Mesenchymal stem cell (in vitro differentiated cells and primary cell): ENCODE measurements at regions not wholly inside any gene's neighbourhood (a gene's known extent, or its start where the extent isn't known, plus 50 kb on each side); places are given as distances from the start of the nearest gene placed in this dataset.

Experiments
- DNase-seq: peaks from one replicate; pipeline ENCODE4 v3.0.0-alpha.2; 2013
- H2AFZ ChIP-seq: one replicate; pipeline ENCODE4 v1.6.1; 2013; ENCODE audit warnings: low read depth, mild to moderate bottlenecking, control low read depth, inconsistent platforms, low read length, moderate library complexity
- H2AK5ac ChIP-seq: 2 replicates; pipeline ENCODE4 v1.6.1; 2013; ENCODE audit warnings: low read length, moderate library complexity, mild to moderate bottlenecking, inconsistent platforms; ENCODE audit not compliant: severe bottlenecking
- H2BK120ac ChIP-seq: one replicate; pipeline ENCODE4 v1.6.1; 2013; ENCODE audit warnings: low read depth, mild to moderate bottlenecking, inconsistent platforms, low read length, moderate library complexity
- H2BK12ac ChIP-seq, 2 experiments: one replicate each; pipeline ENCODE4 v1.6.1; 2013; ENCODE audit warnings: inconsistent platforms in 2 of 2, low read length in 2 of 2, mild to moderate bottlenecking in 2 of 2, moderate library complexity in 2 of 2, control low read depth in 1 of 2
- H2BK15ac ChIP-seq: one replicate; pipeline ENCODE4 v1.6.1; 2013; ENCODE audit warnings: mild to moderate bottlenecking, low read depth, inconsistent platforms; ENCODE audit not compliant: poor library complexity, severe bottlenecking
- H2BK5ac ChIP-seq: 2 replicates; pipeline ENCODE4 v1.6.1; 2013; ENCODE audit warnings: low read depth, mild to moderate bottlenecking, low read length, control low read depth, inconsistent platforms; ENCODE audit not compliant: poor library complexity, severe bottlenecking
- H3K14ac ChIP-seq, 2 experiments: one replicate each; pipeline ENCODE4 v1.6.1; 2013; ENCODE audit warnings: inconsistent platforms in 2 of 2, low read length in 2 of 2, control low read depth in 1 of 2, mild to moderate bottlenecking in 1 of 2, moderate library complexity in 1 of 2
- H3K18ac ChIP-seq, 2 experiments: one replicate each; pipeline ENCODE4 v1.6.1; 2013; ENCODE audit warnings: inconsistent platforms in 2 of 2, low read length in 2 of 2, control low read depth in 1 of 2, low read depth in 1 of 2, mild to moderate bottlenecking in 1 of 2
- H3K23ac ChIP-seq, 2 experiments: one replicate each; pipeline ENCODE4 v1.6.1; 2013; ENCODE audit warnings: inconsistent platforms in 2 of 2, low read length in 2 of 2, mild to moderate bottlenecking in 2 of 2, moderate library complexity in 2 of 2, control low read depth in 1 of 2
- H3K27ac ChIP-seq: 2 replicates; pipeline ENCODE4 v1.5.1; 2013; ENCODE audit warnings: mild to moderate bottlenecking, moderate library complexity, low read length, control low read depth, inconsistent platforms; ENCODE audit not compliant: poor library complexity, severe bottlenecking
- H3K27me3 ChIP-seq, 2 experiments: 2 replicates each; pipeline versions ENCODE4 v1.6.1 to v1.7.0; 2013; ENCODE audit warnings: low read length in 2 of 2, mild to moderate bottlenecking in 2 of 2, moderate library complexity in 2 of 2, control low read depth in 1 of 2, inconsistent platforms in 1 of 2; ENCODE audit not compliant: control insufficient read depth in 1 of 2, insufficient read depth in 1 of 2
- H3K36me3 ChIP-seq, 2 experiments: 2 replicates each; pipeline versions ENCODE4 v1.6.1 to v1.7.0; 2013; ENCODE audit warnings: low read length in 2 of 2, control low read depth in 1 of 2, inconsistent platforms in 1 of 2, low read depth in 1 of 2, mild to moderate bottlenecking in 1 of 2; ENCODE audit not compliant: insufficient read depth in 2 of 2, control insufficient read depth in 1 of 2
- H3K4ac ChIP-seq, 2 experiments: one replicate each; pipeline ENCODE4 v1.6.1; 2013; ENCODE audit warnings: inconsistent platforms in 2 of 2, low read length in 2 of 2, mild to moderate bottlenecking in 2 of 2, moderate library complexity in 2 of 2, control low read depth in 1 of 2, low read depth in 1 of 2
- H3K4me1 ChIP-seq: 2 replicates; pipeline ENCODE4 v1.6.1; 2013; ENCODE audit warnings: low read depth, low read length, control low read depth; ENCODE audit not compliant: control insufficient read depth, insufficient read depth
- H3K4me2 ChIP-seq: 2 replicates; pipeline ENCODE4 v1.6.1; 2013; ENCODE audit warnings: low read length, mild to moderate bottlenecking, inconsistent platforms; ENCODE audit not compliant: poor library complexity, severe bottlenecking
- H3K4me3 ChIP-seq, 2 experiments: 2 replicates each; pipeline versions ENCODE4 v1.5.1 to v1.7.0; 2013; ENCODE audit warnings: low read length in 2 of 2, mild to moderate bottlenecking in 2 of 2, control low read depth in 1 of 2, low read depth in 1 of 2; ENCODE audit not compliant: insufficient read depth in 1 of 2
- H3K79me1 ChIP-seq: replicated peaks from 2 replicates; pipeline ENCODE4 v1.6.1; 2013; ENCODE audit warnings: mild to moderate bottlenecking, control low read depth, low read length, inconsistent platforms; ENCODE audit not compliant: poor library complexity, severe bottlenecking
- H3K9ac ChIP-seq: 2 replicates; pipeline ENCODE4 v1.7.0; 2013; ENCODE audit warnings: mild to moderate bottlenecking, low read length, moderate library complexity
- H3K9me3 ChIP-seq: 2 replicates; pipeline ENCODE4 v1.7.0; 2013; ENCODE audit warnings: mild to moderate bottlenecking, low read length; ENCODE audit not compliant: control insufficient read depth
- H4K8ac ChIP-seq: one replicate; pipeline ENCODE4 v1.6.1; 2013; ENCODE audit warnings: inconsistent platforms, mild to moderate bottlenecking, low read length, moderate library complexity
- H4K91ac ChIP-seq: one replicate; pipeline ENCODE4 v1.6.1; 2013; ENCODE audit warnings: mild to moderate bottlenecking, low read length, inconsistent platforms
- WGBS: methylation state at CpG from one replicate; pipeline ENCODE4 v1.1.7; 2013; ENCODE audit warnings: mixed read lengths; 5-methylcytosine and 5-hydroxymethylcytosine counted together

DNA sequence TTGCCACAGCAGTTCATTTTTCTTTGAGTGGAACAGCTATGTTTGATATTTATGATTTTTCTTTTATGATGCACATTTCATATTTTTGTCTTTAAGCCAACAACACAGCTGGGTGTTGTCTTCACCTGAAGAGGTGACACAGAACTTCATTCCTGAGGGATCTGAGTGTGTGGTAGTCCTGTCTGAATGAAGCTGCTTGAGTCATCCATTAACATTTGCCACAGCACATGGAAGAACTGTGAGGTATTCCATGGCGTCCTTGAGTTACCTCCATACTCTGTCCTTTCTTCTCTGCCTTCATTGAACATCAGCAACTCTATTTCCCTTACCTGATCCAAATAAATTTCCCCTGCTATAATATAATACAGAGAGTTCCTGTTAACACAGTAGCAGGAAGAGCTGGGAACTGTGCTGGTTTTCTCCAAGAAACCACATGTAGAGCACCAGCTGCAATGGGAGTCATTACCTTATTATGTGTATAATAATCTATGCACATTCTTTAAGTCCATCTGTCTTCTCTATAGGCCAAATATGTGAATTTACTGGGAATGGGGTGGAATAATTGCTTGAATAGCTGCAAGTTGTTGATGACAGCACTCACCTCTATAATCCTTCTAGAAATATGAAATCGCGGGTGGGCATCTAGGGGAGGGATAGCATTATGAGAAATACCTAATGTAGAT lies 72.4 kb upstream of the TAC1 start:
- Histone ChIP-seq H3K4me3 (no peak overlapping the region), H4K8ac (no peak overlapping the region), H2AK5ac (no peak overlapping the region), H3K4me2 (no peak overlapping the region), H3K9me3 (no peaks in the 10 kb centered on the region), H3K36me3 (no peaks in the 10 kb centered on the region), H2BK15ac (no peak overlapping the region), H2BK5ac (no peak overlapping the region), H3K27ac (no peak overlapping the region), H4K91ac (no peak overlapping the region), H3K4ac (no peak overlapping the region), H3K4me1 (no peaks in the 10 kb centered on the region), H3K27me3 (no peaks in the 10 kb centered on the region), H2BK120ac (no peak overlapping the region), H3K23ac (no peak overlapping the region), H2AFZ (no peak overlapping the region), H3K9ac (no peak overlapping the region), H3K18ac (no peak overlapping the region), H3K14ac (no peak overlapping the region), H3K79me1 (no peaks in the 10 kb centered on the region), H2BK12ac (no peak overlapping the region)
- no CpG with 5 or more reads among the region's 3 CpGs for WGBS
- no peak for DNase-seq

DNA sequence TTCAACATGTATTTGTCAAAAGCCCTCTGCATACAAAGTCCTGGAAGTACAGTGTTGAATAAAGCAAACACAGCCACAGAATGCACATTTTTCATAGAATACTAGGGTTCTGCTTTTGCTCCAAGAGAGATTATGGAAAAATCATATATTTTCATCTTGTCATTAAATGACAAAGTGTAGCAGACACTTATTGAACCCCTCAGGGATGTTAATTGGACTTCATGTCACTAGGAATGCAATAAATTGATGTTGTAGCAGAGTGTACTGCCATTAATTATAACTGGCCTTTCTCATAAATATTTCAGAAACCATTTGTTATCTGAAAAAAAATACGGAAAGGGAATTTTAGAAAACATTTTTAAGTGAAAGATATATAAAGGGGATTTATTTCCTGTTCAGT lies 64.5 kb upstream of the TAC1 start:
- Histone ChIP-seq H3K14ac (no peak overlapping the region), H3K9ac (no peak overlapping the region), H3K36me3 (no peaks in the 10 kb centered on the region), H3K4me2 (no peak overlapping the region), H3K27me3 (no peaks in the 10 kb centered on the region), H3K79me1 (no peaks in the 10 kb centered on the region), H4K8ac (no peak overlapping the region), H2BK120ac (no peak overlapping the region), H2BK5ac (no peak overlapping the region), H3K4me3 (no peak overlapping the region), H3K9me3 (no peaks in the 10 kb centered on the region), H3K23ac (no peak overlapping the region), H2BK15ac (no peak overlapping the region), H3K4me1 (no peaks in the 10 kb centered on the region), H3K4ac (no peak overlapping the region), H2BK12ac (no peak overlapping the region), H3K18ac (no peak overlapping the region), H2AFZ (no peak overlapping the region), H4K91ac (no peak overlapping the region), H3K27ac (no peak overlapping the region), H2AK5ac (no peak overlapping the region)
- no peak for DNase-seq
- WGBS = no CpG with 5 or more reads among the region's 1 CpG

DNA sequence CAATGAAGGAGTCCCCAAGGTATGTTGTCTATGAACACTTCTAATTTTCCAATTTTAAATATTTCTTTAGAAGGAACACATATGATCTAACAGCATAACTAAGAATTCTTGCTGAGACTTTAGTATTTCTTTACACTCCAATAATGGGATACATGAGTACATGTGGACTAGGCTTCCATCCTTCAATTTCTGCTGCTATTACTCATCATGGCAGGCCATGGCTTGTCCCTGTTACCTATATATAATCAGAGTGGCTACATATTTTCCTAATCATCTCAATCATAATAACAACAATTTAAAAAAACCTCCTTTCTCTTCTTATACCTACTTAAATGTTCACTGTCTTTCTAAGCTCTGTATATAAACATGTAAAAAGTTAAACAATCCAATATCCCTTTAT lies 60.3 kb upstream of the TAC1 start:
- Histone ChIP-seq H3K23ac (no peak overlapping the region), H3K9me3 (no peaks in the 10 kb centered on the region), H3K4me1 (no peaks in the 10 kb centered on the region), H2BK5ac (no peak overlapping the region), H3K4ac (no peak overlapping the region), H3K14ac (no peak overlapping the region), H2AFZ (no peak overlapping the region), H4K8ac (no peak overlapping the region), H3K79me1 (no peaks in the 10 kb centered on the region), H2BK12ac (no peak overlapping the region), H3K18ac (no peak overlapping the region), H3K4me3 (no peak overlapping the region), H3K9ac (no peak overlapping the region), H3K36me3 (no peaks in the 10 kb centered on the region), H4K91ac (no peak overlapping the region), H3K27me3 (no peaks in the 10 kb centered on the region), H2AK5ac (no peak overlapping the region), H2BK15ac (no peak overlapping the region), H3K27ac (no peak overlapping the region), H2BK120ac (no peak overlapping the region), H3K4me2 (no peak overlapping the region)
- DNase-seq = no peak

DNA sequence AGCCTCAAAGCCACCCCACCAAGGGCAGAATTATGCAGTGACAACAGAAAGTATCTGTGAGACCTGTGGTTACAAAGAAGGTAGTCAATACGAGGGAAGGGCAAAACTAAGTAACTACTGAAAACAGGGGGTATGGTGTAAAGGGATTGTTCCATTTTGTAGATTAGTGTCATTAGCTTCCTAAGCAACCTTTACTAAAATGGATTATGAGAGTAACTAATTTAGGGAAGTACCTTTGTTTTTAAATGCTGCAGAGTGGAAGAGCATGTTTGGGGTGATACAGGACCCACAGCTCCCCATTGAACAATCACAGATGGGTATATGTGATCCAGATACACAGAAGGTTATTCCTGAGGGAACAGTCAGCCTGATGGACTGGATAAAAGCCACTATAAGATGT lies 51.3 kb upstream of the TAC1 start:
- H2AFZ ChIP-seq = no peak overlapping the region
- no peak overlapping the region for H3K23ac ChIP-seq
- H3K4ac ChIP-seq = no peak overlapping the region
- H3K9me3 ChIP-seq = no peaks in the 10 kb centered on the region
- H2BK5ac ChIP-seq = no peak overlapping the region
- H2BK15ac ChIP-seq = no peak overlapping the region
- no peak for DNase-seq
- no peak overlapping the region for H3K18ac ChIP-seq
- H2BK120ac ChIP-seq = no peak overlapping the region
- no peaks in the 10 kb centered on the region for H3K27me3 ChIP-seq
- H3K79me1 ChIP-seq = no peaks in the 10 kb centered on the region
- no peak overlapping the region for H2AK5ac ChIP-seq
- H2BK12ac ChIP-seq = no peak overlapping the region
- H3K4me2 ChIP-seq = no peak overlapping the region
- H3K27ac ChIP-seq = no peak overlapping the region
- no peak overlapping the region for H3K4me3 ChIP-seq
- H3K36me3 ChIP-seq = no peaks in the 10 kb centered on the region
- 53% methylated on average over 1 of the region's 1 CpG for WGBS
- H3K9ac ChIP-seq = no peak overlapping the region
- no peak overlapping the region for H4K8ac ChIP-seq
- no peaks in the 10 kb centered on the region for H3K4me1 ChIP-seq
- no peak overlapping the region for H4K91ac ChIP-seq
- H3K14ac ChIP-seq = no peak overlapping the region
